DND-41 (cell line): ENCODE measurements at regions not wholly inside any gene's neighbourhood (a gene's known extent, or its start where the extent isn't known, plus 50 kb on each side); places are given as distances from the start of the nearest gene placed in this dataset.

ENCODE experiments used
- ATAC-seq: fragments of 200-7000 bp; cut with Tn5 transposase; 3 replicates; pipeline ENCODE4 v1.9.1; 2021; ENCODE audit warnings: low read depth; ENCODE audit not compliant: insufficient read depth
- DNase-seq: peaks from one replicate; pipeline ENCODE4 v3.0.0-alpha.2; 2020
- H2AFZ ChIP-seq: 2 replicates; pipeline ENCODE4 v1.6.0; 2012; ENCODE audit warnings: low read depth, low read length
- H3K27ac ChIP-seq: 2 replicates; pipeline ENCODE4 v1.5.1; 2012; ENCODE audit warnings: low read length, inconsistent platforms
- H3K27me3 ChIP-seq: fragments of 200-600 bp; sonication (generic); 2 replicates; pipeline ENCODE4 v1.6.0; 2012; ENCODE audit warnings: low read length, mild to moderate bottlenecking, inconsistent platforms; ENCODE audit not compliant: insufficient read depth, poor library complexity
- H3K36me3 ChIP-seq: 2 replicates; pipeline ENCODE4 v1.5.1; 2012; ENCODE audit warnings: low read length, inconsistent platforms; ENCODE audit not compliant: insufficient read depth
- H3K4me1 ChIP-seq: 2 replicates; pipeline ENCODE4 v1.5.1; 2012; ENCODE audit warnings: mild to moderate bottlenecking, low read length; ENCODE audit not compliant: insufficient read depth
- H3K4me2 ChIP-seq: 2 replicates; pipeline ENCODE4 v1.6.0; 2012; ENCODE audit warnings: mild to moderate bottlenecking, moderate library complexity, low read length, inconsistent platforms; ENCODE audit not compliant: insufficient read depth
- H3K4me3 ChIP-seq, 2 experiments: fragments of 200-600 bp in 1 of 2; shearing (Covaris generic) in 1 of 2; 2 replicates each; pipeline ENCODE4 v1.5.1; 2012 to 2016; ENCODE audit warnings: inconsistent platforms in 2 of 2, low read length in 2 of 2, mild to moderate bottlenecking in 2 of 2, low read depth in 1 of 2, moderate library complexity in 1 of 2
- H3K79me2 ChIP-seq: 2 replicates; pipeline ENCODE4 v1.6.0; 2012; ENCODE audit warnings: low read length, inconsistent platforms; ENCODE audit not compliant: insufficient read depth
- H3K9ac ChIP-seq: 2 replicates; pipeline ENCODE4 v1.6.0; 2012; ENCODE audit warnings: low read depth, mild to moderate bottlenecking, inconsistent platforms, low read length, moderate library complexity
- H3K9me3 ChIP-seq: 2 replicates; pipeline ENCODE4 v1.5.1; 2012; ENCODE audit warnings: low read length, moderate library complexity, mild to moderate bottlenecking, inconsistent platforms; ENCODE audit not compliant: insufficient read depth, severe bottlenecking
- H4K20me1 ChIP-seq: 2 replicates; pipeline ENCODE4 v1.6.0; 2012; ENCODE audit warnings: low read length; ENCODE audit not compliant: insufficient read depth
- EZH2 ChIP-seq: IDR thresholded peaks from 3 replicates; pipeline ENCODE4 v1.6.1; 2012; ENCODE audit warnings: borderline replicate concordance, low read depth, mild to moderate bottlenecking, moderate library complexity, low read length, inconsistent platforms; ENCODE audit not compliant: severe bottlenecking
- TF ChIP-seq, protein P1 (sequence below): IDR thresholded peaks from 2 replicates; pipeline ENCODE4 v1.5.1; 2012; ENCODE audit warnings: borderline replicate concordance, low read length, moderate library complexity, mild to moderate bottlenecking; ENCODE audit not compliant: poor library complexity, severe bottlenecking; ENCODE audit errors: extremely low read depth

DNA sequence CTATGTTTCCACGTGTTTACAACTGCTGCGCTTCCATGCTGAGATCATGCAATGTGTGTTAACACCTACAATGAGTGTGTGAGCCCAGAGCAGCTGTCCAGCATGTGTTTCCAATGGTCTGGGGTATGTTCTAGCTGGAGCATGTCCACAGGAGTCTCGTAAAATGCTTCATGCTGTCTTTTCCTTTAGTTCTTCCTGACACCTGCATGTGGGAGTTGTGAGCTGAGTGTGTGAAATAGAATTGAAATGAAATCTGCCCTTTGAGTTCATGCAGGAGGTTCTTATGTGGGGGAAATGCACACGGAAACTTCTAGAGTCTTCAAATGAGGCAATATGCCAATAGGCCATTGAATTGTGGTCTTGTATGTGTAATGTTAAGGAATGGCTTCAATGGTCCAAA lies 205.1 kb downstream of the RND3 start:
- H2AFZ ChIP-seq, result no peak overlapping the region
- H4K20me1 ChIP-seq, result no peaks in the 10 kb centered on the region
- no peaks in the 10 kb centered on the region for H3K36me3 ChIP-seq
- H3K9me3 ChIP-seq, result peaks cover 11% of the 10 kb centered on the region
- H3K27ac ChIP-seq, result no peak overlapping the region
- H3K79me2 ChIP-seq, result no peaks in the 10 kb centered on the region
- no peak overlapping the region for H3K9ac ChIP-seq
- no peak for DNase-seq
- H3K27me3 ChIP-seq, result no peaks in the 10 kb centered on the region
- no peak overlapping the region for H3K4me2 ChIP-seq
- no peak for ATAC-seq
- H3K4me3 ChIP-seq, result no peak overlapping the region
- TF ChIP-seq EZH2, result no peak
- TF ChIP-seq, protein P1, sequence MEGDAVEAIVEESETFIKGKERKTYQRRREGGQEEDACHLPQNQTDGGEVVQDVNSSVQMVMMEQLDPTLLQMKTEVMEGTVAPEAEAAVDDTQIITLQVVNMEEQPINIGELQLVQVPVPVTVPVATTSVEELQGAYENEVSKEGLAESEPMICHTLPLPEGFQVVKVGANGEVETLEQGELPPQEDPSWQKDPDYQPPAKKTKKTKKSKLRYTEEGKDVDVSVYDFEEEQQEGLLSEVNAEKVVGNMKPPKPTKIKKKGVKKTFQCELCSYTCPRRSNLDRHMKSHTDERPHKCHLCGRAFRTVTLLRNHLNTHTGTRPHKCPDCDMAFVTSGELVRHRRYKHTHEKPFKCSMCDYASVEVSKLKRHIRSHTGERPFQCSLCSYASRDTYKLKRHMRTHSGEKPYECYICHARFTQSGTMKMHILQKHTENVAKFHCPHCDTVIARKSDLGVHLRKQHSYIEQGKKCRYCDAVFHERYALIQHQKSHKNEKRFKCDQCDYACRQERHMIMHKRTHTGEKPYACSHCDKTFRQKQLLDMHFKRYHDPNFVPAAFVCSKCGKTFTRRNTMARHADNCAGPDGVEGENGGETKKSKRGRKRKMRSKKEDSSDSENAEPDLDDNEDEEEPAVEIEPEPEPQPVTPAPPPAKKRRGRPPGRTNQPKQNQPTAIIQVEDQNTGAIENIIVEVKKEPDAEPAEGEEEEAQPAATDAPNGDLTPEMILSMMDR, result no peak
- H3K4me1 ChIP-seq, result peaks cover 14% of the 10 kb centered on the region

DNA sequence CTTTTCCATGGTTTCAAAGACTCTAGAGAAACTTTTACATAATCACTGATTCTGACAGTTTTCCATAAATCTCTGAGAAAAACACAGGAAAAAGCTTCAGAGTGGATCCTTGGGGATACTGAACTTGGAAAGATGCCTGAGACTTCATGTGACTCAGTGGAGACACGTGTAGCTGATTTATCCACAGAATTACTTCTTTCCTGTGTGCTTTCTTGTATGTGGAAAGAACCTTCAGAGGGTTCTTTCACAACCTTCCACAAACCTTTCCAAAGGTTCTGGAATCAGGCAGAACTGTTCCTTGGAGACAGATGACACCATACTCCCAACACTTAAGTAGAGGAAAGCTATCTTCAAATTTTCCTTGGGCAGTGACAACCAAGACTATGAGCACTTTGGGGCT lies 207.2 kb downstream of the RND3 start:
- H3K27ac ChIP-seq, result 0 out of 2 replicates have a peak overlapping the region, but pooled peaks have one; percentile 13
- no peaks in the 10 kb centered on the region for H3K36me3 ChIP-seq
- no peak for DNase-seq
- no peaks in the 10 kb centered on the region for H4K20me1 ChIP-seq
- H3K27me3 ChIP-seq, result no peaks in the 10 kb centered on the region
- H3K4me1 ChIP-seq, result peaks cover 14% of the 10 kb centered on the region
- peaks cover 29% of the 10 kb centered on the region for H3K9me3 ChIP-seq
- no peaks in the 10 kb centered on the region for H3K79me2 ChIP-seq
- H3K4me2 ChIP-seq, result no peak overlapping the region
- TF ChIP-seq EZH2, result no peak
- TF ChIP-seq, protein P1, result no peak
- ATAC-seq, result no peak
- no peak overlapping the region for H3K9ac ChIP-seq
- H2AFZ ChIP-seq, result peak overlapping the region; percentile 61
- H3K4me3 ChIP-seq, result no peak overlapping the region

DNA sequence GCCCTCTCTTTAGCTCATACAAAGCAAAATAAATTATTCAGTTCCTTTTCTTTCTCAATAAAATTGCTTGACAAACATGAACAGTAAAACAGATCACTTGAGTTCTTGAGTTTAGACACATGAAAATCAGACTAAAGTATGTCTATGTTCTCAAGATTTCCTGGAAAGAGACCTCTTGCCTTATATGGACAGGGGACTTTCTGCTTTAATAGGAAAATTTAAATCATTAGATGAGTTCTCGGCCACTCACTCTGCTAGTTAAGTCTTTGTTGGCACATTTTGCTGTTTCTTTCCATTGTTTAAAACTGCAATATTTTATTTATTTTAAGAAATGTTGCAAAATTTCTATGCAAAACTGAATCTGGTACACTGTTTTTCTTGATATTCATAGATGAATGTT lies 207.8 kb downstream of the RND3 start:
- Histone ChIP-seq H3K9me3 (peaks cover 29% of the 10 kb centered on the region), H3K27me3 (no peaks in the 10 kb centered on the region), H3K4me2 (no peak overlapping the region), H3K27ac (no peak overlapping the region), H4K20me1 (no peaks in the 10 kb centered on the region), H3K79me2 (no peaks in the 10 kb centered on the region), H3K36me3 (no peaks in the 10 kb centered on the region), H3K9ac (no peak overlapping the region), H3K4me3 (no peak overlapping the region), H3K4me1 (peaks cover 14% of the 10 kb centered on the region), H2AFZ (no peak overlapping the region)
- no peak for TF ChIP-seq EZH2
- TF ChIP-seq, protein P1, result no peak
- ATAC-seq (no peak), DNase-seq (no peak)

DNA sequence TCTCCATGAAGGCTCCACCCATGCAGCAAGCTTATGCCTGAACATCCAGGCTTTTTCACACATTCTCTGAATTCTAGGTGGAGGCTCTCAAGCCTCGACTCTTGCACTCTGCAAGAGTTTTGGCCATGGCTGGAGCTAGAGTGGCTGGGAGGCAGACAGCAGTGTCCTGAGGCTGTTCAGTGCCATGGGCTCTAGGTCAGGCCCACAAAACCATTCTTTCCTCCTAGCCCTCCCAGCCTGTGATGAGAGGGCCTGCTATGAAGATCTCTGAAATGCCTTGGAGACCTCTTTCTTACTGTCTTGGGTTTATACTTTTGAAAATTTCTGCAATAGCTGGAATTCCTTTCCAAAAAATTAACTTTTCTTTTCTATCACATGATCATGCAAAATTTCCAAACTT lies 210.7 kb downstream of the RND3 start:
- H4K20me1 ChIP-seq, result no peaks in the 10 kb centered on the region
- no peak overlapping the region for H3K4me2 ChIP-seq
- ATAC-seq (no peak), DNase-seq (no peak)
- H3K79me2 ChIP-seq, result no peaks in the 10 kb centered on the region
- H3K36me3 ChIP-seq, result no peaks in the 10 kb centered on the region
- peaks cover 14% of the 10 kb centered on the region for H3K4me1 ChIP-seq
- no peak overlapping the region for H3K27ac ChIP-seq
- no peak overlapping the region for H3K9ac ChIP-seq
- TF ChIP-seq, protein P1, result no peak
- no peak for TF ChIP-seq EZH2
- H3K4me3 ChIP-seq, result no peak overlapping the region
- H3K27me3 ChIP-seq, result no peaks in the 10 kb centered on the region
- no peak overlapping the region for H2AFZ ChIP-seq
- H3K9me3 ChIP-seq, result peaks cover 29% of the 10 kb centered on the region
